ENCODE measurements at regions not wholly inside any gene's neighbourhood (a gene's known extent, or its start where the extent isn't known, plus 50 kb on each side); places are given as distances from the start of the nearest gene placed in this dataset.
"Not testable (repeated sequence)": the region's sequence is repeated elsewhere in the genome, so short reads cannot be mapped to it uniquely, and the experiment has no call there.

- no peak for DNase-seq
Measured at GRCh38 chr14:43313719-43314118, 1193.4 kb downstream of the FSCB start.

GRCh38 chr14:43308421-43309110 lies 1198.5 kb downstream of the FSCB start:
- no peak for DNase-seq

- no peak for DNase-seq
Measured at GRCh38 chr14:43307836-43308235, 1199.2 kb downstream of the FSCB start.

- no peak for DNase-seq
Measured at GRCh38 chr14:43306053-43306452, 1201.0 kb downstream of the FSCB start.

GRCh38 chr14:43297794-43298193 lies 1209.3 kb downstream of the FSCB start:
- DNase-seq = no peak

GRCh38 chr14:43296061-43296460 lies 1211.0 kb downstream of the FSCB start:
- DNase-seq = not testable (repeated sequence)

GRCh38 chr14:43285575-43285974 lies 1221.5 kb downstream of the FSCB start:
- no peak for DNase-seq

GRCh38 chr14:43260056-43260455 lies 1247.0 kb downstream of the FSCB start:
- DNase-seq = no peak

- no peak for DNase-seq
Measured at GRCh38 chr14:43258396-43258795, 1248.7 kb downstream of the FSCB start.

GRCh38 chr14:43256996-43257395 lies 1250.1 kb downstream of the FSCB start:
- not testable (repeated sequence) for DNase-seq

- no peak for DNase-seq
Measured at GRCh38 chr14:43252866-43253265, 1254.2 kb downstream of the FSCB start.

GRCh38 chr14:43249591-43249990 lies 1257.5 kb downstream of the FSCB start:
- DNase-seq = no peak

- DNase-seq = no peak
Measured at GRCh38 chr14:43249116-43249515, 1258.0 kb downstream of the FSCB start.

- DNase-seq = no peak
Measured at GRCh38 chr14:43247877-43248276, 1259.2 kb downstream of the FSCB start.

GRCh38 chr14:43244142-43244625 lies 1262.9 kb downstream of the FSCB start:
- no peak for DNase-seq

GRCh38 chr14:43243168-43243567 lies 1263.9 kb downstream of the FSCB start:
- DNase-seq = no peak

- no peak for DNase-seq
Measured at GRCh38 chr14:43232261-43232660, 1274.8 kb downstream of the FSCB start.

GRCh38 chr14:43215524-43215923 lies 1291.6 kb downstream of the FSCB start:
- no peak for DNase-seq

- no peak for DNase-seq
Measured at GRCh38 chr14:43207189-43207588, 1299.9 kb downstream of the FSCB start.

- DNase-seq = no peak
Measured at GRCh38 chr14:43204816-43205215, 1302.3 kb downstream of the FSCB start.

- no peak for DNase-seq
Measured at GRCh38 chr14:43200519-43200918, 1306.6 kb downstream of the FSCB start.

GRCh38 chr14:43198465-43198864 lies 1308.6 kb downstream of the FSCB start:
- no peak for DNase-seq

- DNase-seq = no peak
Measured at GRCh38 chr14:43184540-43184939, 1322.5 kb downstream of the FSCB start.

- no peak for DNase-seq
Measured at GRCh38 chr14:43183916-43184315, 1323.2 kb downstream of the FSCB start.
